Endothelial cell of umbilical vein (primary cell): ENCODE measurements at regions not wholly inside any gene's neighbourhood (a gene's known extent, or its start where the extent isn't known, plus 50 kb on each side); places are given as distances from the start of the nearest gene placed in this dataset.

Source experiments
- TF ChIP-seq, protein P1 (sequence below): IDR thresholded peaks from 2 replicates; pipeline ENCODE4 v1.6.1; 2011; ENCODE audit not compliant: insufficient read depth, insufficient read length
- TF ChIP-seq, protein P2 (sequence below), 2 donors: IDR thresholded peaks; 1 replicate in 1 of 2; 2 replicates in 1 of 2; pipeline ENCODE4 v1.5.1; 2011; ENCODE audit warnings: low read length in 2 of 2, mild to moderate bottlenecking in 2 of 2, moderate library complexity in 2 of 2, control low read depth in 1 of 2, inconsistent platforms in 1 of 2, low read depth in 1 of 2; ENCODE audit not compliant: insufficient read depth in 1 of 2; ENCODE audit errors: extremely low read depth in 1 of 2

DNA sequence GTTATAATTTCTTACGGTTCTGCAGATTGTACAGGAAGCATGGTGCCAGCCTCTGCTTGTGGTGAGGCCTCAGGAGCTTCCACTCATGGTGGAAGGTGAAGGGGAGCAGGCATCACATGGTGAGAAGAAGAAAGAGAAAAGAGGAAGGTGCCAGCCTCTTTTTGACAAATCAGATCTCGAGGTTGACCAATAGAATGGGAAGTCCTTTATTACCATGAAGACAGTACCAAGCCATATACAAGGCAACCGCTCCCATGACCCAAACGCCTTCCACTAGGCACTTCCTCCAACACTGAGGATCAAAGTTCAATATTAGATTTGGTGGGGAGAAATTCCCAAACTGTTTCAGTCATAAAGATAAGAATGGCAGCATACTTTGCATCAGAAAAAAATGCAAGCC, 502.8 kb downstream of the GLRX3 start:
- TF ChIP-seq, protein P1, sequence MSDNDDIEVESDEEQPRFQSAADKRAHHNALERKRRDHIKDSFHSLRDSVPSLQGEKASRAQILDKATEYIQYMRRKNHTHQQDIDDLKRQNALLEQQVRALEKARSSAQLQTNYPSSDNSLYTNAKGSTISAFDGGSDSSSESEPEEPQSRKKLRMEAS, result no peak
- TF ChIP-seq, protein P2, sequence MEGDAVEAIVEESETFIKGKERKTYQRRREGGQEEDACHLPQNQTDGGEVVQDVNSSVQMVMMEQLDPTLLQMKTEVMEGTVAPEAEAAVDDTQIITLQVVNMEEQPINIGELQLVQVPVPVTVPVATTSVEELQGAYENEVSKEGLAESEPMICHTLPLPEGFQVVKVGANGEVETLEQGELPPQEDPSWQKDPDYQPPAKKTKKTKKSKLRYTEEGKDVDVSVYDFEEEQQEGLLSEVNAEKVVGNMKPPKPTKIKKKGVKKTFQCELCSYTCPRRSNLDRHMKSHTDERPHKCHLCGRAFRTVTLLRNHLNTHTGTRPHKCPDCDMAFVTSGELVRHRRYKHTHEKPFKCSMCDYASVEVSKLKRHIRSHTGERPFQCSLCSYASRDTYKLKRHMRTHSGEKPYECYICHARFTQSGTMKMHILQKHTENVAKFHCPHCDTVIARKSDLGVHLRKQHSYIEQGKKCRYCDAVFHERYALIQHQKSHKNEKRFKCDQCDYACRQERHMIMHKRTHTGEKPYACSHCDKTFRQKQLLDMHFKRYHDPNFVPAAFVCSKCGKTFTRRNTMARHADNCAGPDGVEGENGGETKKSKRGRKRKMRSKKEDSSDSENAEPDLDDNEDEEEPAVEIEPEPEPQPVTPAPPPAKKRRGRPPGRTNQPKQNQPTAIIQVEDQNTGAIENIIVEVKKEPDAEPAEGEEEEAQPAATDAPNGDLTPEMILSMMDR (IDR thresholded peaks at IDR 0.05; ENCODE audit: extremely low read depth in 1 of 2, insufficient read depth in 1 of 2, low read depth in 1 of 2, low read length in 2 of 2), result no peak
